HG03571 (cell line): ENCODE measurements at regions not wholly inside any gene's neighbourhood (a gene's known extent, or its start where the extent isn't known, plus 50 kb on each side); places are given as distances from the start of the nearest gene placed in this dataset.
"Not testable (repeated sequence)": the region's sequence is repeated elsewhere in the genome, so short reads cannot be mapped to it uniquely, and the experiment has no call there.

Source experiments
- ATAC-seq: cut with Tn5 transposase; IDR thresholded peaks from one replicate; pipeline ENCODE4 v1.9.1; 2021; ENCODE audit not compliant: unreplicated experiment

DNA sequence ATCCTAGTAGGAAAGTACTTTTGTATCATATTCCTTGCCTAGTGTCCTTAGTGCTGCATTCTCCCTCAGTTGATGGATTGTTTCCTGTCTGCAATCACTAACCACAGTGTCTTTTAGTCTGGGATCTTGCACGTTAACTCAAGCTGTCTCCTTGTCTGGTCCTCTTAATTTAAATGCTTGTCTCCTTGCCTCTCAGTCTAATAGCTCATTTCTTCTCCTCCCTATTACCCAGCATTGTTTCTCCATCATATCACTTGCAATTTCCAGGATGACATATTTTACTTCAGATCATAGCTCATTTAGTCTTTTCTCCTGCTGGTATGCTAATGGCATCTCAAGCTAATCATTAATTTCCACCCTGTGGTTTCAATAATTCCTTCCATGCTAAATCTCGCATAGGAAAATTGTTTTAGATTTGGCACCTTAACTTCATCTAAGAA lies 2052.0 kb upstream of the C9orf72 start:
- no peak for ATAC-seq

DNA sequence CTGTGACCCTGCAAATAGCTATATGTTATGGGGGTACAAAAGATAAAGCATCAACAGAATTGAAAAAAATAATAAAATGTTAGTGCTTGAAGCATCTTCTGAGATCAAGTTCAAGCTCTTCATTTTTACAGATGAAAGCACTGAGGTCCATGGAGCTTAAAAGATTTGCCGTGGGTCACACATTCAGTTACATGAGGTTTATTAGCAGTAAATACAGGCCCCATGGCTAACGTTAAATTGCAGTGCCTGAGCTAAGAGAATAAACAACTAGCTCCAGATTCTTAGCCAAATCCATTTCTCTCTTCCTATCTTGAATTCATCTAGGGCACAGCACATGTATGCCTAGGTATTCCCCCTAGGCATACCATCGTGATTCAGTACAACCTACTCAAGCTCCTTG lies 2052.7 kb upstream of the C9orf72 start:
- ATAC-seq, result no peak

DNA sequence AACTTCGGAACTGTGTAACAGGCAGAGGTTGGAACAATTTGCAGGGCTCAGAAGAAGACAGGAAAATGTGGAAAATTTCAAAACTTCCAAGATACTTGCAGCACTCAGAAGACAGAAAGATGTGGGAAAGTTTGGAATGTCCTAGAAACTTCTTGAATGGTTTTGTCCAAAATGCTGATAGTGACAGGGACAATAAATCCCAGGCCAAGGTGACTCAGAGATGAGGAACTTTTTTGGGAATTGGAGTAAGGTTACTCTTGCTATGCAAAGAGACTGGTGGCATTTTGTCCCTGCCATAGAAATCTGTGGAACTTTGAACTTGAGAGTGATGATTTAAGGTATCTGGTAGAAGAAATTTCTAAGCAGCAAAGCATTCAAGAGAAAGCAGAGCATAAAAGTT lies 2055.6 kb upstream of the C9orf72 start:
- not testable (repeated sequence) for ATAC-seq

DNA sequence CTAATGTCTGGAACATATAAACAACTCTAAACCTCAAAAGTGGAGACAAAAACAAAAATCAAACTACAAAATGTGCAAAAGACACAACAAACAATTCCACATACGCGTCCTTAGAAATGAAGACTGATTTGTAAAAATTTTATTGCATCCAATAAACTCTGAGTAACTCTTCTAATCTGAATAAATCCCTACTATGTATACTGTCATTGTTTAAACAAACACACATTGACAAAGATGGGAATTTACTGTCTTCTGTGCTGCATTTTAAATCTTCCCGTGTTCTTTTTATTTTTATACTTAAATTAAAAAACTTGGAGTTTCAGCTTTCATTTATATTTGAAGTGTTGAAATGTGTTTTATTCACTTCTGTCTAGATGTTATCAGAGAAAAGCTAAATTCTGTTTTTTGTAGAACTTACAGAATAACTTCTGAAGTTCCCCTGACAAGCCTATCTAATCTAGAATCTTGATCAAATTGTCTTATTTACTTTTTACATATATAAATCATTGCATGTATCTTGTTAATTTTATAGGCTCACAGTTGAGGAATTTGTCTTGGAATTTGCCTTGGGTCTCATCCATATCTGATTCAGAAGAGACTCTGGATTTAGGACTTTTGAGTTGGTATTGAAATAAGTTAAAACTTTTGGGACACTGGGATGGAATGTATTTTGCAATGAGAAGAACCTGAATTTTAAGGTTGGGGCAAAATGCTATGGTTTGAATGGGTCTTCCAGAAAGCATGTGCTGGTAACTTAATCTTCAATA lies 2064.4 kb upstream of the C9orf72 start:
- no peak for ATAC-seq

DNA sequence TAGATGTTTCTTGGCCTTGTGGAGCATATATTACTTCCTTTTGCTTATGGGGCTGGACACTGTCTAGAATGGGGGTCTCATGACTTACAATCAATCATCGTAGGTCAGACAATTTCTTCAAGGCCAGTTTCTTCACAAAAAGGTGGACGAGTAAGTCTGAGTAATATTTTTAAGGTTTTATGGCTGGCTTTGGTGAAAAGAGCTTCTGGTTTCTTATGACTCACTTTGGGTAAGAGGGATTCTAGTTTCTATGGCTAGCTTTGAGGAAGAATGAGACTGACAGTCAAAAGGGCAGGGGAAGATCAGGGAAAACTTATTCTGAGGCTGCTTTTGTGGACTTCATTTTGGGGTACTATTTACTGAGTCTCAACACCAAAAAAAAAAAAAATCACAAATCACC lies 2067.2 kb upstream of the C9orf72 start:
- ATAC-seq, result no peak

DNA sequence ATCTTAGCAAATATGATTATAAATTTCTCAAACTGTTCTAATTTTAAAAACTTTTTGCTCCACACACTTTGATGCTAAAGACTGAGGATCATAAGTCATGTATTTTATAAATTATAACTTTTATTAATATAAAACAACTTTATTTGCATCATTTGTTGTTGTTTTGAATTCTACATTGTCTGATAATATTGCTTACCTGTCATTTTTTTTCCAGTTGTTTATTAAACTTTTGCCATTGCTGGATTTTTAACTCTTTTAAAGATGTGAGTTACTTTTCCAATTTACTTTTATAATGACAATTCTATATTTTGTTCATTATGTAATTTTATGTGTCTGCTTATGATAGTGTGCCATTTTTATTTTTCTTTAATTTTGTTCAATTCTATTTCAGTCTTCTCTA lies 2071.2 kb upstream of the C9orf72 start:
- no peak for ATAC-seq

DNA sequence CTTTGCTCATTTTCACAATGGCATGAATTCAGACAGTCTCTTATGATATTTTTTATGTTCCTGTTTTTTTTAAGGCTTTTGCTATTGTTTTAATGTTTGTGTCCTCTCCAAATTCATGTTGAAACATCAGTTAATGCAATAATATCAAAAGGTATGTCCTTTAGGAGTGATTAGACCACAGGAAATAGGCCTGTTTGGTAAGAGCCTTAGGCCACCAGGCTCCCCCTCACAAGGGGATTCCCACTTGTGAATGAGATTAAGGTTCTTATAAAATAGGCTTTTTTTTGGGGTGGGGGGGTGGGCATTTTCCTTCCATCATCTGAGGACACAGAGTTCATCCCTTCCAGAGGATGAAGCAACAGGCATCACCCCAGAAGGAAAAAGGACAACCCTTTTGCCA lies 2074.2 kb upstream of the C9orf72 start:
- ATAC-seq, result no peak

DNA sequence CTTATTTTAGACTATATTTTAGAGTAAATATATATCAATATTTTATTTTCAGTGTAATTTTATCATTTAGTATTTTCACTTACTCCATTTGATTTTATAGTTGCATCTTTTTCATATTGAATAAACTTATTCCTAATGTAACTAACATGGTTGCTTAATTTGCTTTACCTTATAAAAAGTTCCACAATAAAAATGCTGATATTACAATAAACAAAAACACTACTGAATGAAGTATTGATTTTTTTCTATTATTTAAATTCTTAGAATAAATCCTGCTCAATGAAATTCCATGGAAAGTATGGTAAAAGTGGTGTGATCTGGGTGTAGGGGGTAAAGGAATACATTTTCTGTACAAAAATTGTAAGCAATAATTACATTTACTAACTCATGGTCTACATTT lies 2074.9 kb upstream of the C9orf72 start:
- no peak for ATAC-seq

DNA sequence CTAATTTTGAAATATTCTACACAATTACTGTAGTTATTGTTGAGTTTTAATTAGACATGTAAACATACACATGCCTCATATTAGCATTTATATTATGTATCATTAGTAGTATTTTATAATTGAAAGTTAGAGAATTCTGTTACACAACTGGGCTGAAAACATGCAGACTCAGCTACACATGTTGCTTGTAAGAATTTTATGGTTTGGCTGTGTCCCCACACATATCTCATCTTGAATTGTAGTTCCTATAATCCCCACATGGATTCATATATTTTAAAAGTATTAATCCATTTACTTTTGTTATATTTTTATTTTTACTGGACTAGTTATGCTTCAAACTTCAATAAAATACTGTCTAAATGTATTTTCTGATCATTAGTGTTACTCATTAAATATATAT lies 2075.3 kb upstream of the C9orf72 start:
- ATAC-seq, result no peak

DNA sequence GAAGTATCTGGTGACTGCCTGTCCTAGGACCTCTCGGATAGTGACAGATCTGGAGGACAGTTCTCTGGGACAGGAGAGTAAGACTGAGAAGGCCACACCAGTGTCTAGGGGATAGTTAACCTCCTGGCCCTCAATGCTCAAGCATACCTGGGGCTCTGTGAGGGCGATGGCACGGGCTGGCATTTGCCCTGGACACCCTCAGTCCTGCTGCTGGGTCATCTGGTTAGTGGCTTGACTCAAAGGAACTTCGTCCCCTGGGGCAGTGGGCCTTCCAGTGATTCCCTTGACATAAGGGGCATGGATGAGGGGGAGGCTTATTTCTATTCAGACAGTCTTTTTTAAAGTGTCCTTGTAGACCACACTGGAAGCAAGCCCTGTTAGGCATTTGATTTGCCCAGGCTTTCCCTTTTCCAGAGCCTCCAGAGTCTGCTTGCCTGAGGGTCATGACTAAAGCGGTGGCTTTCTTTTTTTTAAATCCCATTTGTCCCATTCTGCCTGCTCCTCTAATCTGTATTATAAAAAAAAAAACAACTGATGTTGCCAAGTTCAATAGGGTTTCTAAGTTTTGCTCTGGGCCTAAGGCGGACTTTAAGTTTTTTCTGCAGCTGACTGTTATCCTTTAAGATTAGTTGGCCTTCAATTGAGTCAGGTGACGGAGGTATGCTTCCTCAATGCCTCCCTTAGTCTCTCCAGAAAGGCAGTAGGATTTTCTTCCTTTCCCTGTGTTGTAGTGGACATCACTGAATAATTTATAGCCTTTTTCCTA lies 2083.5 kb upstream of the C9orf72 start:
- ATAC-seq, result no peak

DNA sequence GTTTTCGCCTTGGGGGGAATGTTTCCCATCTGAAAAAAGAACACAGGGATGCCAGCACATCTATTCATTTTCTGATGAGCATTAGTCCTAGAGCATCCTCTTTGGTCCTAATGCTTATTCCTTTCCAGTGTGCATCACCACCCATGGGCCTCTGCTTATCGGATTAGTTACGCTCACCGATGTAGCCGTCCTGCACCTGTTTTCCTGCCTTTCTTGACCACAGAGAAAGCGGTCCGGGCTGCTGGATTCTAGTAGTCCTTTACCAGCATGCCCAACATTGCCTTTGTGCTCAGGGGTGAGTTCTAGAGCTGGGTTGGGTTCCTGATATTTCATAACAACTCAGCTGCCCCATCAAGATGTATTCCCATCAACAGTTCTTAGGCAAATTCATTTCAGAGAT lies 2084.5 kb upstream of the C9orf72 start:
- ATAC-seq, result no peak

DNA sequence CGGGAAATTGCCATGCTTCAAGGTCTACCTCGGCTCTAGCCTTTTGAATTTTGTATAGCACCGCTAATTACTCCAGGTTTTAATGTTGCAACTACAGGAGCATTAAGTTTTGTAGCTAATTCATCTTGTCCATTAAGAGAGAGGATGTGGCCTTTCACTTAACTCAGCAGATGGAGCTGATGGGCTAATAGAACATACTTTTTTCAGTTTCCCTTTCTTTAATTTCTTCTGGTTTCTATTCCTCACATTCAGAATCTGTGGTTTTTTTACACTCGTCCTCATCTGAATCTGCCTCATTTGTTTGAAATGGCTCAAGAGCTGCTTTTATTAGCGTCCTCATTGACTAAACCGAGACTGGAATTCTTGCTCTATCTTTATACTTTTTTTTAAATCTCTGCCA lies 2085.7 kb upstream of the C9orf72 start:
- no peak for ATAC-seq

DNA sequence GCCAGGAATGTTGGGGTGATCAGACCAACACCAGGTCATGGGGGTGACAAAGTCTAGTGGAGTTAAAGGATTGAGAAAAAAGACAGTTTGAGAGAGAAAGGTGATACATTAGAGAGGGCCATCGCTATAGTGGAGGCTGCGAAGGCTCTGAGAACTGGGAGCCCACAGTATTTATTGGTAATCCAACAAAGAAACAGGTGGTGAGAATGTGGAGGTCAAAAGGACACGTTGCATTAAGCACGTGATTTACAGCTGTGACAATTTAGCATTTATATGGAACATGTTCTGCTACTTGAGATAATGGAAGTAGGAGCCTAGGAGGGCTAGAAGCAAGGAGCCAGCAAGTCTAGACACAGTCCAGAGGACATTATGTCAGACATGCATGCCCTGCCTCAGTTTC lies 2086.5 kb upstream of the C9orf72 start:
- no peak for ATAC-seq

DNA sequence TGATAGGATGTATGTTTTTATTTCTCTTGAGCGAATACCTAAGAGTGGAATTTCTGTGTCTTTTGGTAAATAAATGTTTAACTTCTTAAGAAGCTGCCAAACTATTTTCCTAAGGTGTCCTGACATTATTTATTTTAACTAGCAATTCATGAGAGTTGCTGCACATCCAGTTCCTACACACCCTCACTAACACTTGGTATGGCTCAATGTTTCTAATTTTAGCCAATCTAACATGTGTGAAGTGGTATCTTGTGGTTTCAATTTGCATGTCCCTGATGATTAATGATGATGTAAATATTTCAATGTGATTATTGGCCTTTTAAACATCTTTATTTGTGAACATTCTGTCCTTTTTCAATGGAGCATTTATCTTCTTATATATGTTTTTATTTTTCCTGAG lies 2095.5 kb upstream of the C9orf72 start:
- no peak for ATAC-seq

DNA sequence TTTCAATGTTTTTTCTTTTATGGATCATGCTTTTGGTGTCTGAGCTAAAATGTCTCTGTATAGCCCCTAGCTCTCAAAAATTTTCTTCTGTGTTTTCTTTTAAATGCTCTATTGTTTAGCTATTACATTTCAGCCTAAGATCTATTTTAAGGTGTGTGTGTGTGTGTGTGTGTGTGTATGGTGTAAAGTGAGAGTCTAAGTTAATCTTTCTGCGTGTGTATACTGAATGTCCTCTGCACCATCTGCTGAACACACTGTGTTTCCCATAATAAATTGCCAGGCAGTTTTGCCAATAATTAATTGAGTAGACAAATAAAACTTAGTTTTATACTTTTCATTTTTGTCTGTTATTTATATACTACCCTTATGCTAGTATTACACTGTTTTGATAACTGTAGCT lies 2096.3 kb upstream of the C9orf72 start:
- ATAC-seq, result no peak

DNA sequence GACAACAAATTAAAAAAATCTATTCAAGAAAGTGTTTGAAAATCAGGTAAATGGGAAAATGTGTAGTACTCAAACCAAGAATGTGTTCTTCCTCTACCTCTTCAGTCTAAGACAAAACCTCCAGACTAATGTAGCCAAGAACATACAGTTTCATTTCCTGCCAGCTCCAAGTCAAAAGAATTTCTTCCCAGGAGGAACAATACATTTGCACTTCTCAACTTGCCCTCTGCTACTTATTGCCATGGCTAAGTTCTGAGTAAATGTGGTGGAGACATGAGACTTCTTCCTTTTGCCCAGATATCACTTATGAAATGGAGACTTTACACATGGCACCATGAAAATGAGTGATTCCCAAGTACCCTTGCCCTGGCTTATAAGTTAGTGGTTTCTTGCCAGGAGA lies 2112.2 kb upstream of the C9orf72 start:
- no peak for ATAC-seq

DNA sequence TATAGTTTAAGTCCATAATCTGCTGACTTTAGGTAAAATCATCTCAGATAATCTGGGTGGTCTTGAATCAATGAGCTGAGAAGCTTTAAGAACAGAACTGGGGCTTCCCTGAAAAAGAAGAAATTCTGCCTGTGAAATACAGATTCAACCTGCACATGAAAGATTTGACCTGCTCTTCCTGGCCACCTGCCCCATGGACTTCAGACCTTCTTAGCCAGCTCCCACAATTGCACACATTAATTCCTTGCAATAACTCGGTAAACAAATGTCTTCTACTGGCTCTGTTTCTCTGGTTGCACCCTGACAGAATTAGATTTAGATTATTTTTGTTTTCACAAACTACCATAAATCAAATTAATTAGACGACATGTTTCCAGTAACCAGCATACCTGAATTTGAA lies 2117.9 kb upstream of the C9orf72 start:
- ATAC-seq, result no peak

DNA sequence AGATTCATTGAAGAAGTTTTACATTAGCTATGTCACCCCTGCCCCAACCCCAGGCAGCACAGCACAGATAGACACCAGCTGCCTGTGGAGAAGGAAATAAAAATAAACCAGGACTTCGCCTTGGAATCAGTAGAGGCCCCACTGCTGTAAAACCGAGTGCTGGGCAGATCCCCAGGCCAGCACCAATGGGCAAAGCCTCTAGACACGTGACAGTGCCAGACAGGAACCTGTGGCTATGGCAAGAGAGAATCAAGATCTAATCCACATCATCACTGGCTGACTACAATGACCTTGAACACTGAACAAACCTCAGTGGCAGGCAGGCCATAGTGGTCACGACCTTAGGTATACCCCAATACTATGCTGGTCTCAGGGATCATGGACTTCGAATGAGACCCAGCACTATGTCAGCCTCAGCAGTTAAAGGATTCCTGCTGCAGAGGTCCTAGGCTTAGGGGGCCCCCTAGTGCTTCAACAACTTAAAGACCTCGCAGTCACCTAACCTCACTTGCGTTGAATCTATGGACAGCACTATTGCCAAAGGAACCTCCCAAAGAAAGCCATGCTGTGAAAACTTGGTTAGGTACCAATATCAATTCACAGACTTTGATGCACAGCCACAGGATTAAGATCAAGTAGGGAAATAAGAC lies 2118.6 kb upstream of the C9orf72 start:
- ATAC-seq, result no peak

DNA sequence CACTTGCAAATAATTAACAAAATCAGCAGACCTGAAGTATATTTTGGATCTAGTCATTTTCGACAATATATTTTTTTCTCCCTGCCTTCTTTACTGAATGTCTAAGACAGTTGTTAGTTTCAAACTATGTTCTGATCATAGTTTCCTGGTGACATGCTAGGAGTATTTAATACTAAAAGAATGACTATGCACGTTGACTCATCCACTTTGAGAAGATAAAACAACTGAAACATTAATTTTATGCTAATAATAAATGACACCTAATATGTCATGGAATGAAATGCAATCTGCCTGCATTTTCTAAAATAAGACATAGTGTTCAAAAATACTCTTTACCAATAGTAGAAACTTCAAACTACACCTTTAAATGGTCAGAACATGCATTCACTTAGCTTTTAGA lies 2123.7 kb upstream of the C9orf72 start:
- ATAC-seq, result no peak

DNA sequence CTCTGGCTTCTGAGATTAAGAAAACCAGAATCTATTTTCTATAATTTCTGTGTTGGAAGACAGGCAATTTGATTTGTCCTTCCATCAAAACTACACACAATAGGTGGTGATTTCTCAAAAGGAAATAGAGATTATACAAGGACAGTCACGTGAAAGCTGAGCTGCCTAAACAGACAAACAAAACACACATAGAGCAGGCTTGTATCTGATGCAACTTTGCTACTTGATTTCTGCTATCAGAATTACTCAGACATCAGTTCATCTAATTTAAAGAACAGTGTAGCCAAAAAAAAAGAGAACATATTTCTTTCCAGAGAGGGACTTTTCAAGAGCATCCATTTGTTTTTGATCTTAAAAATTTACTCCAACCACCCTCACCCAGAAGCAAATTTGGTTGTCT lies 2128.3 kb upstream of the C9orf72 start:
- no peak for ATAC-seq

DNA sequence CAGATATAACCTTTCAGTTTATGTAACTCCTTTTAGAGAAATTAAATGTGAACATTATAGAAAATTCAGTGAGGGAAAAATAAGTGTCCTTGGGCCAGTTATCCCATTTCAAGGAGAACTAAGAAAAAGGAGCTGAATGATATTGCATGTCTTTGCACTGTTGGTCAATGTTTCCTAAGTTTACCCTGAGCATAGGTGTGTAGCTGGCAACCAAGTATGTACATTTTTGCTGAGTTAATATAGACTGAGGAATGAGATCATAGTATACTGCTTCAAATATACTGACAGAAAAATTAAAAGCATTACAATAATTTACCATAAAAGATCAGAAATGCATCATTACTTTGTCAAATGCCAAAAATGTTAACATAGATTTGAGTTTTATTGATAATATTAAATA lies 2128.7 kb upstream of the C9orf72 start:
- ATAC-seq, result no peak

DNA sequence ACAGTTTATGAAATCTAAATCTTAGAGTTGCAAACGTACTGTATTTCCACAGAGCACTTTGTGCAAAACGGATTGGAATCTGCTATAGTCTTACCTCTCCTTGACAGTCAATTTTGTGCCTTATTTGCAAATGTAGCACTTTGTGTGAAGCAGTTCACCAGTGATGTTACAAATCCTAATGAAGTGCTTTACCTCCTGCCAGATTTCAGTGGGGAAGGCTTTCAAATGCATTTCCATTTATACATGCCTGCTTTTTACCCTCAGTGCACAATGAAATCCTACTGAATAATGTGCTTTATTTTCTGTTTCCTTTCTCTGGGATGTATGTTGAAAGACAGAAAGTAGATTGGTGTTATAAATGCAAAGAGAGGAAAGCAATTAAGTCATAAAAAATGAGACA lies 2141.6 kb upstream of the C9orf72 start:
- ATAC-seq, result no peak
